HuH-7 (cell line): ENCODE measurements at regions not wholly inside any gene's neighbourhood (a gene's known extent, or its start where the extent isn't known, plus 50 kb on each side); places are given as distances from the start of the nearest gene placed in this dataset.
"Not testable (repeated sequence)": the region's sequence is repeated elsewhere in the genome, so short reads cannot be mapped to it uniquely, and the experiment has no call there.

Experiments used
- DNase-seq: peaks from one replicate; pipeline ENCODE4 v3.0.0; 2011; ENCODE audit warnings: low spot score

GRCh38 chr5:152046361-152046760, 121.7 kb upstream of the GLRA1 start:
- no peak for DNase-seq

GRCh38 chr5:152038856-152039255, 114.2 kb upstream of the GLRA1 start:
- DNase-seq, result not testable (repeated sequence)

GRCh38 chr5:152026328-152027024, 101.8 kb upstream of the GLRA1 start:
- DNase-seq, result not testable (repeated sequence)

GRCh38 chr5:152016421-152016820, 91.8 kb upstream of the GLRA1 start:
- DNase-seq, result no peak

- no peak for DNase-seq
Observed at GRCh38 chr5:152007653-152008335, 83.1 kb upstream of the GLRA1 start.

GRCh38 chr5:152004095-152004494, 79.4 kb upstream of the GLRA1 start:
- DNase-seq, result no peak
